Kidney (tissue), 13 donors: ENCODE measurements at regions not wholly inside any gene's neighbourhood (a gene's known extent, or its start where the extent isn't known, plus 50 kb on each side); places are given as distances from the start of the nearest gene placed in this dataset.

Experiments used
- DNase-seq, 5 donors: peaks; one replicate each; pipeline ENCODE4 v3.0.0-alpha.2; 2013 to 2020
- FAIRE-seq: peaks from 2 replicates; lab custom pipeline; 2012; peaks lifted over from hg19 to GRCh38; lab: Jason Lieb, UNC
- H3K27ac ChIP-seq, 2 donors: one replicate each; pipeline ENCODE4 v1.7.0; 2013; ENCODE audit warnings: low read depth in 2 of 2, low read length in 2 of 2, inconsistent platforms in 1 of 2
- H3K27me3 ChIP-seq: one replicate; pipeline ENCODE4 v1.7.1; 2013; ENCODE audit warnings: low read length, inconsistent platforms; ENCODE audit not compliant: control insufficient read depth, insufficient read depth
- H3K36me3 ChIP-seq, 3 donors: one replicate each; pipeline versions ENCODE4 v1.7.0 to v1.7.1; 2013; ENCODE audit warnings: low read length in 3 of 3, control low read depth in 1 of 3, inconsistent platforms in 1 of 3; ENCODE audit not compliant: insufficient read depth in 3 of 3, control insufficient read depth in 2 of 3
- H3K4me1 ChIP-seq, 3 donors: one replicate each; pipeline versions ENCODE4 v1.7.0 to v1.7.1; 2013; ENCODE audit warnings: low read length in 3 of 3, inconsistent platforms in 1 of 3, low read depth in 1 of 3; ENCODE audit not compliant: control insufficient read depth in 2 of 3, insufficient read depth in 2 of 3
- H3K4me3 ChIP-seq, 3 donors: one replicate each; pipeline versions ENCODE4 v1.7.0 to v1.8.1; 2013; ENCODE audit warnings: low read length in 3 of 3, control low read depth in 1 of 3, inconsistent platforms in 1 of 3
- H3K9ac ChIP-seq, 3 donors: one replicate each; pipeline versions ENCODE4 v1.7.0 to v1.7.1; 2013; ENCODE audit warnings: low read length in 3 of 3, control low read depth in 1 of 3, inconsistent platforms in 1 of 3
- H3K9me3 ChIP-seq, 3 donors: one replicate each; pipeline versions ENCODE4 v1.7.0 to v1.7.1; 2013; ENCODE audit warnings: low read length in 3 of 3, control low read depth in 1 of 3, inconsistent platforms in 1 of 3; ENCODE audit not compliant: control insufficient read depth in 2 of 3, insufficient read depth in 1 of 3
- intact Hi-C: fragments of 100-400 bp; cut with DNase I; formaldehyde crosslinking; loops from one replicate; pipeline ENCODE4 v1.11.1; 2022
- TF ChIP-seq, protein P1 (sequence below): IDR thresholded peaks from 3 replicates; pipeline ENCODE4 v1.5.1; 2012; ENCODE audit warnings: mild to moderate bottlenecking, moderate library complexity, borderline replicate concordance; ENCODE audit not compliant: insufficient read depth; ENCODE audit errors: extremely low read depth
- donor health status: control.
- donor health status: control.
- donor health status: control.
- donor health status: control.
- donor health status: control.
- donor health status: DM: yes; HTN: yes; CAD: no.
- donor health status: Normal renal cell carcinoma (clear cell type).

DNA sequence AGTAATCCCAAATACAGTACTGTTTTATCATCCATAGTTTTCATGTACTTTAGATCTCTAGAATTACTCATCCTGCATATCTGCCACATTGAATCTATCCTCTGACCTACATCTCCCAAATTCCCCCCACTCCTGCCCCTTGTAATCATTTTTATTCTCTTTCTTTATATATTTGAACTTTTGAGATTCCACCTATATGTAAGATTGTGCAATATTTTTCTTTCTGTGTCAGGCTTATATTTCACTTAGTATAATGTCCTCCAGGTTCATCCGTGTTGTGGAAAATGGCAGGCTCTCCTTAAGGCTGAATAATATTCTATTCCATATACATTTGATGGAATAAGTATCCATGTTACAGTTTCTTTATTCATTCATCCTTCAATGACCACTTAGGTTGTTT lies 640.4 kb downstream of the POM121L12 start:
- no peak for DNase-seq
- Histone ChIP-seq H3K27ac (no peak overlapping the region), H3K4me1 (no peaks in the 10 kb centered on the region), H3K9ac (no peak overlapping the region), H3K27me3 (no peaks in the 10 kb centered on the region), H3K36me3 (no peaks in the 10 kb centered on the region), H3K9me3 (no peaks in the 10 kb centered on the region), H3K4me3 (no peak overlapping the region)
- no peak for FAIRE-seq
- TF ChIP-seq, protein P1, sequence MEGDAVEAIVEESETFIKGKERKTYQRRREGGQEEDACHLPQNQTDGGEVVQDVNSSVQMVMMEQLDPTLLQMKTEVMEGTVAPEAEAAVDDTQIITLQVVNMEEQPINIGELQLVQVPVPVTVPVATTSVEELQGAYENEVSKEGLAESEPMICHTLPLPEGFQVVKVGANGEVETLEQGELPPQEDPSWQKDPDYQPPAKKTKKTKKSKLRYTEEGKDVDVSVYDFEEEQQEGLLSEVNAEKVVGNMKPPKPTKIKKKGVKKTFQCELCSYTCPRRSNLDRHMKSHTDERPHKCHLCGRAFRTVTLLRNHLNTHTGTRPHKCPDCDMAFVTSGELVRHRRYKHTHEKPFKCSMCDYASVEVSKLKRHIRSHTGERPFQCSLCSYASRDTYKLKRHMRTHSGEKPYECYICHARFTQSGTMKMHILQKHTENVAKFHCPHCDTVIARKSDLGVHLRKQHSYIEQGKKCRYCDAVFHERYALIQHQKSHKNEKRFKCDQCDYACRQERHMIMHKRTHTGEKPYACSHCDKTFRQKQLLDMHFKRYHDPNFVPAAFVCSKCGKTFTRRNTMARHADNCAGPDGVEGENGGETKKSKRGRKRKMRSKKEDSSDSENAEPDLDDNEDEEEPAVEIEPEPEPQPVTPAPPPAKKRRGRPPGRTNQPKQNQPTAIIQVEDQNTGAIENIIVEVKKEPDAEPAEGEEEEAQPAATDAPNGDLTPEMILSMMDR, result no peak
- intact Hi-C loops, result no loop called here

DNA sequence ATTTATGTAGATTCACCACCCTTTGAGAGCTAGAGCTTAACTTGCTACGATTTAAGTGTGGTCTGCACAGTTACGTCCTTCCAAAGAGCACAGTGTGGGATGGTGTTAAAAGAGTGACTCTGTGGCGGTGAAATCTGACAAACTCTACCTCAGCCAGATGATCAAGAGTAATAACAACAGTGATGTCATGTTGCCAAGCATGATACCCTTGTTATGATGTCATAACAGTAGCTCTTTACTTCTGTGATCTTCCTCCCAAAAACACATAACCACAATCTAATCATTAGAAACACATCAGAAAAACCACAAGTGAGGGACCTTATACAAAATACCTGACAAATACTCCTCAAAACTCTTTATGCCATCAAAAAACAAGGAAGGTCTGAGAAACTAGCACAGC lies 649.3 kb downstream of the POM121L12 start:
- Histone ChIP-seq H3K9ac (no peak overlapping the region), H3K27ac (no peak overlapping the region), H3K4me3 (no peak overlapping the region), H3K27me3 (no peaks in the 10 kb centered on the region), H3K4me1 (no peaks in the 10 kb centered on the region), H3K9me3 (no peaks in the 10 kb centered on the region), H3K36me3 (no peaks in the 10 kb centered on the region)
- intact Hi-C loops, result no loop called here
- FAIRE-seq (no peak), DNase-seq (no peak)
- TF ChIP-seq, protein P1, result no peak

DNA sequence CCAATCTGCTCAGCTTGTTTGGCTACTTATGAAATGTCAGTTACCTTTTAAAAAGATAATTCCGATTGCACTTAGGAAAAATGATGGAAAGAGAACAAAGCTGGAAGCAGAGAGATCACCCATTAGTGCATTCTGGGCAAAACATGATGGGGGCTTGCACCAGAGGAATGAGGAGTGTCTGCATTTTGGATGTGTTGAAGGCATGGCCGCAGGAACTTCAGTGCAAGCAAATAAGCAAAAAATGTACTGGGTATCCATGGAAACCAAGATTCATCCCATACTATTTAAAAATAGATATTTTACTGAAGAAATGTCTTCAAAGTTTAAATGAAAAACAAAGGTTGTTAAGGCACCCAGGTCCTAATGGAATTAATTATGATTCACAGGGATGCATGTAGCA lies 655.0 kb downstream of the POM121L12 start:
- intact Hi-C loops, result no loop called here
- Histone ChIP-seq H3K4me3 (no peak overlapping the region), H3K4me1 (no peaks in the 10 kb centered on the region), H3K9me3 (no peaks in the 10 kb centered on the region), H3K27me3 (no peaks in the 10 kb centered on the region), H3K36me3 (no peaks in the 10 kb centered on the region), H3K9ac (no peak overlapping the region), H3K27ac (no peak overlapping the region)
- DNase-seq (no peak), FAIRE-seq (no peak)
- TF ChIP-seq, protein P1, result no peak

DNA sequence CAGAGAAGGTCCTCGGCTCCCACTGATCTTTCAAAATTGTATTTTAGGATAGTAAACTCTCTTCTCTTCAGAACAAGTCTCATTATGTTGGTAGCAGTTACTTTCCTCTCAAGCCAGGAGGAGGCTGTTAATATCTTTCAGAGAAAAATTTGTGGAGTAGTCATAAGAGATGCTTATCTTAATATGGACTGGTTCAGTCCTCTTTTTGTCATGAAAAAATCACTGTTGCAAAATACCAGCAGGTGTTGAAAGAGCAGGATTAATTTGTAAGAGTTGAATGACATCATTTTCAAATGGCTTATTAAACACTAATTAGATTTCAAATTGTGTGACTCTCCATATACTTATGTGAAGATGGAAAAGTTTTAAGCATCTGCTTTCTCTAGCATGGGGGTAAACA lies 662.5 kb downstream of the POM121L12 start:
- Histone ChIP-seq H3K27ac (no peak overlapping the region), H3K4me3 (no peak overlapping the region), H3K36me3 (no peaks in the 10 kb centered on the region), H3K9ac (no peak overlapping the region), H3K27me3 (no peaks in the 10 kb centered on the region), H3K4me1 (no peaks in the 10 kb centered on the region), H3K9me3 (peaks cover 0 to 2% (median 0%) of the 10 kb centered on the region in 3 donors)
- TF ChIP-seq, protein P1, result no peak
- intact Hi-C loops, result no loop called here
- FAIRE-seq, result no peak
- DNase-seq, result no peak
